Middle frontal gyrus (tissue), 1 donor: ENCODE measurements at regions not wholly inside any gene's neighbourhood (a gene's known extent, or its start where the extent isn't known, plus 50 kb on each side); places are given as distances from the start of the nearest gene placed in this dataset.
"Not testable (repeated sequence)": the region's sequence is repeated elsewhere in the genome, so short reads cannot be mapped to it uniquely, and the experiment has no call there.

Source experiments
- DNase-seq: peaks from one replicate; pipeline ENCODE4 v3.0.0-alpha.2; 2015; ENCODE audit warnings: low spot score; ENCODE audit errors: extremely low spot score

GRCh38 chr12:78490861-78491260, 373.7 kb upstream of the SYT1 start:
- DNase-seq, result no peak

- DNase-seq, result no peak
These were observed 369.7 kb upstream of the SYT1 start for GRCh38 chr12:78494911-78495310.

- DNase-seq, result no peak
These were observed 362.7 kb upstream of the SYT1 start for GRCh38 chr12:78501825-78502224.

- no peak for DNase-seq
These were observed 345.2 kb upstream of the SYT1 start for GRCh38 chr12:78519422-78519821.

GRCh38 chr12:78530100-78530765, 334.3 kb upstream of the SYT1 start:
- DNase-seq, result no peak

- no peak for DNase-seq
These were observed 332.6 kb upstream of the SYT1 start for GRCh38 chr12:78531831-78532458.

GRCh38 chr12:78534311-78534710, 330.3 kb upstream of the SYT1 start:
- no peak for DNase-seq

- DNase-seq, result no peak
These were observed 323.8 kb upstream of the SYT1 start for GRCh38 chr12:78540606-78541336.

GRCh38 chr12:78550831-78551230, 313.7 kb upstream of the SYT1 start:
- DNase-seq, result no peak

- DNase-seq, result no peak
These were observed 308.8 kb upstream of the SYT1 start for GRCh38 chr12:78555802-78556201.

GRCh38 chr12:78556651-78557050, 307.9 kb upstream of the SYT1 start:
- DNase-seq, result no peak

- DNase-seq, result no peak
These were observed 305.2 kb upstream of the SYT1 start for GRCh38 chr12:78559416-78559815.

GRCh38 chr12:78559886-78560285, 304.7 kb upstream of the SYT1 start:
- DNase-seq, result no peak

GRCh38 chr12:78560633-78561032, 303.9 kb upstream of the SYT1 start:
- DNase-seq, result peak; percentile 79

- no peak for DNase-seq
These were observed 302.0 kb upstream of the SYT1 start for GRCh38 chr12:78562368-78563205.

- DNase-seq, result no peak
These were observed 300.7 kb upstream of the SYT1 start for GRCh38 chr12:78563826-78564225.

GRCh38 chr12:78566456-78566855, 298.1 kb upstream of the SYT1 start:
- no peak for DNase-seq

GRCh38 chr12:78568321-78569020, 296.1 kb upstream of the SYT1 start:
- DNase-seq, result no peak

- DNase-seq, result no peak
These were observed 292.6 kb upstream of the SYT1 start for GRCh38 chr12:78571953-78572352.

GRCh38 chr12:78575208-78575607, 289.4 kb upstream of the SYT1 start:
- not testable (repeated sequence) for DNase-seq

GRCh38 chr12:78579846-78580245, 284.7 kb upstream of the SYT1 start:
- no peak for DNase-seq
